ENCODE measurements at regions not wholly inside any gene's neighbourhood (a gene's known extent, or its start where the extent isn't known, plus 50 kb on each side); places are given as distances from the start of the nearest gene placed in this dataset.
"Not testable (repeated sequence)": the region's sequence is repeated elsewhere in the genome, so short reads cannot be mapped to it uniquely, and the experiment has no call there.

- DNase-seq (ENCODE audit: low read depth in 2 of 2, low spot score in 1 of 2) = no peak
Observed at GRCh38 chr1:219434285-219434922, 178.5 kb downstream of the ZC3H11B start.

- DNase-seq (ENCODE audit: low read depth in 2 of 2, low spot score in 1 of 2) = no peak
Observed at GRCh38 chr1:219433496-219434131, 179.3 kb downstream of the ZC3H11B start.

GRCh38 chr1:219433001-219433400, 179.9 kb downstream of the ZC3H11B start:
- DNase-seq (ENCODE audit: low read depth in 2 of 2, low spot score in 1 of 2) = no peak

- DNase-seq (ENCODE audit: low read depth in 2 of 2, low spot score in 1 of 2) = no peak
Observed at GRCh38 chr1:219432191-219432606, 180.7 kb downstream of the ZC3H11B start.

GRCh38 chr1:219430419-219430818, 182.5 kb downstream of the ZC3H11B start:
- DNase-seq (ENCODE audit: low read depth in 2 of 2, low spot score in 1 of 2) = no peak

- DNase-seq (ENCODE audit: low read depth in 2 of 2, low spot score in 1 of 2) = no peak
Observed at GRCh38 chr1:219428651-219429050, 184.3 kb downstream of the ZC3H11B start.

GRCh38 chr1:219427989-219428388, 184.9 kb downstream of the ZC3H11B start:
- no peak for DNase-seq (ENCODE audit: low read depth in 2 of 2, low spot score in 1 of 2)

GRCh38 chr1:219427403-219427802, 185.5 kb downstream of the ZC3H11B start:
- DNase-seq (ENCODE audit: low read depth in 2 of 2, low spot score in 1 of 2) = no peak

GRCh38 chr1:219422811-219423598, 189.9 kb downstream of the ZC3H11B start:
- no peak for DNase-seq (ENCODE audit: low read depth in 2 of 2, low spot score in 1 of 2)

GRCh38 chr1:219420913-219421312, 192.0 kb downstream of the ZC3H11B start:
- DNase-seq (ENCODE audit: low read depth in 2 of 2, low spot score in 1 of 2) = no peak

- DNase-seq (ENCODE audit: low read depth in 2 of 2, low spot score in 1 of 2) = no peak
Observed at GRCh38 chr1:219419860-219420259, 193.0 kb downstream of the ZC3H11B start.

GRCh38 chr1:219419065-219419464, 193.8 kb downstream of the ZC3H11B start:
- no peak for DNase-seq (ENCODE audit: low read depth in 2 of 2, low spot score in 1 of 2)

- no peak for DNase-seq (ENCODE audit: low read depth in 2 of 2, low spot score in 1 of 2)
Observed at GRCh38 chr1:219417610-219418009, 195.3 kb downstream of the ZC3H11B start.

- peak in 1 of 2 donors; percentile 26 for DNase-seq (ENCODE audit: low read depth in 2 of 2, low spot score in 1 of 2)
Observed at GRCh38 chr1:219416598-219417238, 196.2 kb downstream of the ZC3H11B start.

GRCh38 chr1:219415915-219416314, 197.0 kb downstream of the ZC3H11B start:
- DNase-seq (ENCODE audit: low read depth in 2 of 2, low spot score in 1 of 2) = no peak

- no peak for DNase-seq (ENCODE audit: low read depth in 2 of 2, low spot score in 1 of 2)
Observed at GRCh38 chr1:219415433-219415832, 197.5 kb downstream of the ZC3H11B start.

GRCh38 chr1:219414250-219414649, 198.7 kb downstream of the ZC3H11B start:
- no peak for DNase-seq (ENCODE audit: low read depth in 2 of 2, low spot score in 1 of 2)

- no peak for DNase-seq (ENCODE audit: low read depth in 2 of 2, low spot score in 1 of 2)
Observed at GRCh38 chr1:219413536-219413935, 199.4 kb downstream of the ZC3H11B start.

- DNase-seq (ENCODE audit: low read depth in 2 of 2, low spot score in 1 of 2) = no peak
Observed at GRCh38 chr1:219412772-219413171, 200.1 kb downstream of the ZC3H11B start.

- not testable (repeated sequence) for DNase-seq (ENCODE audit: low read depth in 2 of 2, low spot score in 1 of 2)
Observed at GRCh38 chr1:219410721-219411120, 202.2 kb downstream of the ZC3H11B start.

- DNase-seq (ENCODE audit: low read depth in 2 of 2, low spot score in 1 of 2) = no peak
Observed at GRCh38 chr1:219405531-219406331, 207.2 kb downstream of the ZC3H11B start.
